HG03439 (cell line): ENCODE measurements at regions not wholly inside any gene's neighbourhood (a gene's known extent, or its start where the extent isn't known, plus 50 kb on each side); places are given as distances from the start of the nearest gene placed in this dataset.

Experiments
- ATAC-seq: cut with Tn5 transposase; IDR thresholded peaks from one replicate; pipeline ENCODE4 v1.9.1; 2021; ENCODE audit warnings: mild to moderate bottlenecking, moderate library complexity; ENCODE audit not compliant: unreplicated experiment

DNA sequence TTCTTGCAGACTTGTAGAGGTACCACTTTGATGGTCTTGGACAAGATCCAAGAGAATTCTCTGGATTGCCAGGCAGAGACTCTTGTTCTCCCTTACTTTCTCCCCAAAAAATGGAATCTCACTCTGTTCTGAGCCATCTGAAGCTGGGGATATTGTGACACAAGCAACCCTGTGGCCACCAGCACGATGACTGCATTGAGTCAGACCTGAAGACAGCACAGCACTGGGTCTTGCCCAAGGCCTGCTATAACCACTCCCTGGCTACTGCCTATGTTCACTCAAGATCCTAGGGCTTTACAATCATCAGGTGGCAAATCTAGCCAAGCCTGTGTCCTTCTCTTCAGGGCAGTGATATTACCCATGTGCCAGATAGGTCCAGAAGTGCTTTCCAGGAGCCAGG is 202.5 kb upstream of the SERP2 start:
- no peak for ATAC-seq

DNA sequence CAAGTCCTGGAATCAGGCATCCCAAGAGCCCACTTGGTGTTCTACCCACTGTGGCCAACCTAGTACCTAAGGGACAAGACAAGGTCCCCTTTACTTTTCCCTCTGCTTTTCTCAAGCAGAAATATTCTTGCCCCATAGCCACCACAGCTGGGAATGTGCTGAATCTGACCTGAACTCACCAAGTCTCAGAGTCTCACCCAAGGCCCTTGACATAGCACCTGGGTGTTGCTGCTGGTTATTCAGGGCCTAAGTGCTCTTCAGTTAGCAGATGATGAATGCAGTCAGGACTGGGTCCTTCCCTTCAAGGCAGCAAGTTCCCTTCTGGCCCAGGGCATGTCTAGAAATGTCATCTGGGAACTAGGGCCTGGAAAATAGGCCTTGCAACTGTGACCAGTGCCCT is 201.8 kb upstream of the SERP2 start:
- ATAC-seq, result no peak

DNA sequence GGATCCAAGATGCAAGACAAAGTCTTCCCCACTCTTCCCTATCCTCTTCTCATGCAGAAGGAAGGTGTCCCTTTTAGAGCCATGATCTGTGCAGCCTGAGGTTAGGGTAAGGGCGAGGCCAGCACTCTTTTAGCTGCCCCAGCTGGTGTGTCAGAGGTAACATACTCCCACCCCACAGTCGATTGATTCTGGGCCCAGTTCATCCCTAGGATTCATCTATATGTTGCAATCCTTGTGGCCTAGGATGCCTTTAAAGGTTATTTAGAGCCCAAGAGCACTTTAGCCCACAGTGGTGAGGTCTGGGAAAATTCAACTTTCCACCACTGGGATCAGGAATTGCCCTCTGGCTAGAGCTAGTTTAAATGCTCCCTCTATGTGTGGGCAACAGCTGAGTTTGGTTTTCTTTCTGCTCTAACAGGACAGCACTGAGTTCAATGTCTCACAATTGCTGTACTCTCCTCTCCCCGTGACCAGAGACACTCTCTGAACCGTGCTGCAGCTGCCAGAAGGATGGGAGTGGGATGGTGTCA is 201.3 kb upstream of the SERP2 start:
- ATAC-seq, result no peak

DNA sequence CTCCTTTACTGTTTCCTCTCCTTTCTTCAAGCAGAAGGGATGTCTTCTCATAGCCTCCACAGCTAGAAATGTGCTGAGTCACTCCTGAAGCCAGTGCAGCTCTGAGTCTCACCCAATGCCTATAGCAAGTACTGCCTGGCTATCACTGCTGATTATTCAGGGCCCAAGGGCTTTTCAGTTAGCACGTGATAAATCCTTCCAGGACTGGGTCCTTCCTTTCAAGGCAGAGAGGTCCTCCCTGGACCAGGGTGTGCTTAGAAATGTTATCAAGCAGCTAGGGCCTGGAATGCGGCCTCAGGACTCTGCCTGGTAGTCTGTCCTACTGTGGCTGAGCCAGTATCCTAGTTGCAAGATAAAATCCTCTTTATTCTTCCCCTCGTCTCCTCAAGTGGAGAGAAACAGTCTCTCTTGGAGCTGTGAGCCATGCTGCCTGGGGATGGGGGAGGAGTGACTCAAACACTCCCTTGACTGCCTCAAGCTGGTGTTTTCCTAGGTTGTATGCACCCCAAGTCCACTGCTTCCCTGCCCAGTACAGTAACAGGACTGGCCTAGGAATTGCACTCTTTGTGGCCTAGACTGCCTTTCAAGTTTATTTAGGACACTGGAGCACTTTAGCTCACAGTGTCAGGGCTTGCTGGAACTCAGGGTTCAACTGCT is 198.7 kb upstream of the SERP2 start:
- ATAC-seq, result no peak

DNA sequence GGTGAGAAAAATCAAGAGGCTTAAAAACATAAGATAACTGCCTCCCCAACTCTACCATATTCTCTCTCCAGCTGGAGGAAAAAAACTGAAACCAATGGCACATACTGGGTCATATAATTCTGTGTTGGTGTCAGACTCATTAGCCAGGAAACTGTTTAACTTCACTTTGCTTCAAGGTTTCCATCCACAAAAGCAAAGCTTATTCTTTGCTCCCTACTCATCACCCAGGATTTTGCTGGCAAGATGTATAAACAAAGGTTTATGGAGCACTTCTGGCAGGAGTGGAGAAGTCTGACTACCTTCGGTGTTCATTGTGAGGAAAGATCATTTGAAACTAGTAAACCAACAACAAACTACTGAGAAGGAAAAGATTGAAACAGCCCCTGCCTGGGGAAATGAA is 197.5 kb upstream of the SERP2 start:
- ATAC-seq, result no peak

DNA sequence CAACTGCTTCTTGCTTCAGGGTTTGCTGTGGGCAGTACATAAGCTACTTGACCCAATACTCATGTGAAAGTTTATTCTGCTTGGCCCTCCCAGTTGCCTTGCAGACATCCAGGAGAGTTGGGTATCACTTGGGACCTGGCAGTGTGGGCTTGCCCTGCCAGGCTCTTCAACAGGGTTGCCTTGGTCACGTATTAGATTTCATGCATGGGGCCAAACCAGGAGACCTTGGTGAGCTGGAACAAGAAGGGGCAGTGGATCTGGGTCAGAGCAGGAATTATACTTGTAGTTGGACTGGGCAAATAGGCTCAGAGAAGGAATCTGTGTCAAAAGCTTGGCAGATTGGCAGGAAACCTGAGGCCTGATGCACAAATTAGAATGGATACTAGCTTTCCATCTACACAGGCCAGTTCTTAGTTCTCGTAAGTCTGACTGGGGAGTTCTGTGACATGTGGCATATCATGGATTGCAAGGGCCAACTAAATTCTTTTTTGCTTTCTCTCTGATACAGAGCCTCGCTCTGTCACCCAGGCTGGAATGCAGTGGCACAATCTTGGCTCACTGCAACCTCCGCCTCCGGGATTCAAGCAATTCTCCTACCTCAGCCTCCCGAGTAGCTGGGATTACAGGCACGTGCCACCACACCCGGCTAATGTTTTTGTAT is 192.6 kb upstream of the SERP2 start:
- ATAC-seq, result no peak

DNA sequence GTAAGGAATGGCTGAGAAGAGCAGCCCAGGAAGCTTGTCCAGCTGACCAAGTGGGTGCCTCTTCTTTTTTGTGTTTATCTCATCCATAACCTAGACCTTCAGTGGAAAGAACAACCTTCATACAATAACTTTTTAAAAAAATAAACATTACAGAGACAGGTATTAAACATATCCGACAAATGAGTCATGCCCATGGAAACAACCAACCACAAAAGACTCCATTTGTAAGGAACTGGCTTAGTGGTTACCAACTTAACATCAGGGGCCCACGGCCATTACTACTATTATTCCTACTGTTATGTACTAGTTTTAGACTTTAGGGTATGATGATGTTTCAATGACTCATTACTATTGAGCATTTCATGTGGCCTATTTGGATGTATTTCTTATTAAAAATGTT is 191.7 kb upstream of the SERP2 start:
- no peak for ATAC-seq

DNA sequence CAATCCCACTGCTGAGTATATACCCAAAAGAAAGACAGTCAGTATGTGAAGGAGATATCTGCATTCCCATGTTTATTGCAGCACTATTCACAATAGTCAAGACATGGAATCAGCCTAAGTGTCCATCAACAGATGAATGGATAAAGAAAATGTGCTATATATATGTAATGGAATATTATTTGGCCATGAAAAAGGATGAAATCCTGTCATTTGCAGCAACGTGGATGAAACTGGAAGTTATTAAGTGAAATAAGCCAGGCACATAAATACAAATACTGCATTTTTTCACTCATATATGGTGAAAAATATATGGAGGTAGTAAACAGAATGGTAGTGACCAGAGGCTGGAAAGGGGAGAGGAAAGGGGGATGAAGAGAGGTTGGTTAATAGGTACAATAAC is 188.9 kb upstream of the SERP2 start:
- no peak for ATAC-seq

DNA sequence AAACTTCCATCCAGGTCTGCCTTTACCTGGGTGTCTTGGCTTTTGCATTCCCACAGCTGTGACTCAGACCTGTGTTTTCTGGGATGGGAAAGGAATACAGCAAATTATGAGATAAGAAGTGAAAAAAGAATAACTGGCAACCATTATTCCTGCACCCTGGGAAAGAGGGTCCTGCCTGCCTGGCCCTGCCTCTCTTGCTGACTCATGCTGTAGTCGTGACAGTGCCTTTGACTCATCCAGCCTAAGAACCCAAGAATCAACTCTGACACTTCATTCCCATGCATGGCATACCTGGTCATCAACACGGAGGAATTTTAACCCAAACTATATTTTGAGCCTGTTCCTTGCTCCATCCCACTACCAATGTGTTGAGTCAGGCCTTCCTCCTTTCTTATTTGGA is 185.4 kb upstream of the SERP2 start:
- no peak for ATAC-seq

DNA sequence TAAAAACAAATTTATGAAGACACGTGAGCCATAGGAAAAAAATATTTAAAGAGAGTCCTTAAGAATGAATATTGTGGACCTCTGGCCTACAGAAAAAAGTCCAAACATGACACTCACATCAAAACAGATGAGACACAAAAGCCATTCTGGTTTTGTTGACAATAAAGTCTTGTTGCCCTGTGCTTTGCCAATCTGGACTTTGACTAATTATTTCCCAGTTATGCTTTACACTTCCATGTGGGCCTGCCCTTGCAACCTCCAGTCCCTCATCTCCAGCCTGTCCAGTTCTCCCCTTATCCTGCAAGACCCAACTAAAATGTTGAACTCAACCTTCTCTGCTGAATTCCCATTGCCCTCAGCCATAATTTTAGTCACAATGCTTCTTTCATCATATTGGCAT is 184.5 kb upstream of the SERP2 start:
- ATAC-seq, result no peak

DNA sequence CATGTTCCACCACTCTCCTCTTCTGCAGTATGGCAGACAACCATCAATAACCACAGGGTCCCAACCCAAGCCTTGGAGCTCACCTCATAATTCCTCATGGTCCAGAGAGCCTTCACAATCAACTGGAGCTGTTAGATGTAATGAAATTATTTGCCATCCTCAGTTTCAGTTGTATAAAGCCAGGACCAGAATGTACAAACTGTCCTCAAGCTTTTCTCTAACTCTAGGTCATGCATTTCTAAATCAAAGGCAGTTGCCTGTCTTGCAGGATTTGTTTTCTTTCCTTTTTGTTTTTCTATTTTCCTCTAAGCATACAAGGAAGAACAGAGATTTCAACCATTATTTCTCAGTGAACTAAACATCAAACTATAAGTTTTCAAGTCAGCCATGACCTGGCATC is 182.5 kb upstream of the SERP2 start:
- no peak for ATAC-seq

DNA sequence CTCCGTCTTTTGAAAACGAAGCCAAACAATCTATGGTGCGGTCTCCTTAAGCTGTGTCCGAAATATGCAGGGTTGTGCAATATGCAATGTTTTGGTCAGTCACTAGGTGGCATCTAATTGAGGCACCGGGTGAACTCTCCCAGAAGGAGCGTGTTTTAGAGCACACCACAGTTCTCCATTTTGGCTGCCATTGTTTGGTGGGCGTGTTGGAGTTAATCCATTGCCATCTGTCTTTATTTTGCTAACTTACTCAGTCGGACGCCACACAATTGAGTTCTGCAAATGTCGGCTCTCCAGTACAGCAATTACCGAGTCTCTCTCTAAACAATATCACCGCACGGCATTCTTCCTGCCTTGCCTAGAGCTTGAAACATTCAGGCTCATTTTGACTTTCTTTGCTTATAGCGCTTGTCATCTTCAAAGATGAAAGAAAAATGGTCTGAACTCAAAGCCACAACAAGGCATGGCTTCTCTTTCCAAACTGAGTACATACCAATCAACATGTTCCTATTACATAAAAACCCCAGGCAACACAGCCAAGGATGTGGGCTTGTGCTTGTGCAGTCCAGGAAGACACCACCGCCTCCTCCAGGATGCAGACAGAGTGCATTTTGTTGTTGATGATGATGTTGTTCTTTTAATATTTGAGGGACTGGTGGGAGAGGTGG is 182.0 kb upstream of the SERP2 start:
- no peak for ATAC-seq

DNA sequence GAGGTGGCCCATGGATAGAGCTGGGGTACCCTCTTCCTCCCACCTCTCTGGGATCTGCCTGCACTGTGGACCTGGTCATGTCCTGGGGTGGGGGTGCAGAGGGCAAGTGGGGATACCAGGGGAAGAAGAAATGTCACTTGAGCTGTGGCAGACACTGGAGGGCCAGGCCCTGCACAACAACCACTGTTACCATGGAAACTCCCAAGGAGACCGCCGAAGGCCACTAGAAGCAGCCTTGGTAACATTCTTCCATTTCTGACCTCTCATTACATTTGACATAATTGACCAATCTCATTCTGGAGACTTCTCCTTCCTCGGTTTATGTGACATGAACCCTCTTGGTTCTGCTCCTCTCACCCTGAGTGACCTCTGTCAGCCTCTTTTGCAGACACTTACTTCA is 179.9 kb upstream of the SERP2 start:
- no peak for ATAC-seq

DNA sequence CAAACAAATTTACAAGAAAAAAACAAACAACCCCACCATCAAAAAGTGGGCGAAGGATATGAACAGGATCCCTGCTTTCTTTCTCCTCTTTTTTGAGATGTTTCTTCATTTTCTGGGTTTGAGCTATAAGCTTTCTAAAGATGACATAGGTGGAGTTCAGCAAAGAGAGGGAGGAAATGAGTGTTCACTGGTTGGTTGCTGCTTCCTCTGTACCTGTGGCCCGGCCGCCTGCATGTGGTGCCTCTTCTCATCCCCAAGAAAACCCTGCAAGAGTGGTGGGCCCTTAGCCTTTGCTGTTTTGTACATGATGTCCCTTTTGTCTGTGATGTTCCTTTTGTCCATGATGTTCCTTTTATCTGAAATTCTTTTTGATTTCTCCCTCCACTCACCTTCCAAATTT is 178.4 kb upstream of the SERP2 start:
- no peak for ATAC-seq

DNA sequence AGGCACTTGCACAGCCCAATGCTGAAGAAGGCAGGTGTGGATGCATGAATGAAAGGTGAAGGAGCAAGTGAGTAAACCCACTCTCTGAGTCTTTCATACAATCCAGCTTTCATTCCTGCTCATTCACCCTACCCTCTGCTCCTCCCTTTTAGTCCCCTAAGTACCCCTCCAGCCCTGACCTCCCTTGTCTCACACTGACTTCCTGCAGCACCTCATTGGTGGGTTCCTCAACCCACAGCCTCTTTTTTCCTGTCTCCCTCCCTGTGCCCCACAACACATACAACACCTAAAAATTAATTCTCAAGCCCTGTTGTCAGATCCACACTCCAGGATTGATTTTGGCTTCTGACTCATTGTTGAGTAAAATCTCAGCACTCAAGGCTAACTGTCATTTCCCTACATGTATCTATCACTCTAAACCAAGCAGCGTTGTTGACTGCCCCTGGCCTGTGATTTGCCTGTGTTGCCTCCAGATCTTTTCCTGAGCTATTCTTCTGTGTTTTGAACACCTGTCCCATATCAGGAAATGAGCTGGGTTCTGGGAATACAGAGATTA is 177.3 kb upstream of the SERP2 start:
- ATAC-seq, result no peak

DNA sequence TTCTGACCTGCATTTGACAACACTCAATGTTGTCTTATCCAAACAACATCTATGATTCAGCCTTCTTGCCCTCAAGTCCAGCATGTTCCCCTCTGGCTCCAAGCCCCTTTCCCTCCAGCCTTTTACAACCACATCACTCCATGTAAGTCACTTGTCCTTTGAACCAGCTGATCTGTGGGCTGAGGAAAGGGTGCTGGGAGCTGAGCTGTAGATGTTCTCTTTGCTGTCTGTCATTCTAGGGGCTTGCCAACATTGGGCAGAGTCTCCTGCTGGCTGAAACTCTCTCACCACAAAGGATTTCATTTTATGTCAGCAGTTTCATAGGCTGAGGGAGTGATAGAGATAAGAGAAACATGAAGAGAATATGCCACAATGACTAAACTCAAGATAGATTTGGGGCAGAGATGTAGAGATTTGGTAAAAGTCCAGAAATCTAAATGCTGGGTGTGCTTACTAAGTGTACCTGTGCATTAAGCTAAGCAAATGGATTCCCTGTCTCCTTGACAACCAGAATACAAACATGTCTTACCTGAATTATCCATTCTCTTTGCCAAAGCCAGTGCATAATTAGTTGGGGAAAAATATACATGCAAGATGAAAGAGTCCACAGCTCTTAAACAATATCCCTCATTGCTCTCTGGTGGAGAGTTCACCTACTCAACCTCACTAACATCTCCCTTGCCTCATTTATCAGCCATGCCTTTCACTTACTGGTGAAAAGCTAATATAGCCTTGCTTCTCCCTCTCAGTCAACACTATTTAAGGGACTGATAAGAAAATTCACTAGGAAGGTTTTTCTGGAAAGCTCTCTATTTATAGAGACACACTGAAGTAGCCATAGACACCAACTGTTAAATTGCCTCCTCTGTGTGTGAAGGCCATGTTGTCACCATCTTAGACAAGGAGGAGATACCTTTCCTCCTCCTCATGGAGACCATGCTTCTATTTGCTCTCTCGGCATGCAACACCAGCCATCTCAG is 175.5 kb upstream of the SERP2 start:
- peak; percentile 91 for ATAC-seq

DNA sequence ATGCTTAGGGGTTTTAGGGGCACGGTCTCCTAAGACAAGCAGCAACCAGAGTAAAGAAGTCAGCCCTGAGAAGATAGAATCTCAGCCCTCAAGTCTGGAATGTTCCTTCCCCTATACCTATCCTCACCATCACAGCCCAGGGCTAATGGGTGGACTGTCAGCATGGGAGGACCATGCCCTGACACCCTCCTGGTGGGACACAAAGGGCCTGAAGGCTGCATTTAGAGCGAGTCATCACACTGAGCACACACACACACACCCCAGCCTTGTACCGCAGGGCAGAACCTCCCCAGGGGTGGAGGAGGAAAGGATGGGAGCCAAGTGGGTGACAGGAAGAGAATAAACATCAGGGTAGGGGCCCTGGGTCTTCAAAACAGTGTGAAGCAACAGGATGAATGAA is 174.8 kb upstream of the SERP2 start:
- ATAC-seq, result no peak

DNA sequence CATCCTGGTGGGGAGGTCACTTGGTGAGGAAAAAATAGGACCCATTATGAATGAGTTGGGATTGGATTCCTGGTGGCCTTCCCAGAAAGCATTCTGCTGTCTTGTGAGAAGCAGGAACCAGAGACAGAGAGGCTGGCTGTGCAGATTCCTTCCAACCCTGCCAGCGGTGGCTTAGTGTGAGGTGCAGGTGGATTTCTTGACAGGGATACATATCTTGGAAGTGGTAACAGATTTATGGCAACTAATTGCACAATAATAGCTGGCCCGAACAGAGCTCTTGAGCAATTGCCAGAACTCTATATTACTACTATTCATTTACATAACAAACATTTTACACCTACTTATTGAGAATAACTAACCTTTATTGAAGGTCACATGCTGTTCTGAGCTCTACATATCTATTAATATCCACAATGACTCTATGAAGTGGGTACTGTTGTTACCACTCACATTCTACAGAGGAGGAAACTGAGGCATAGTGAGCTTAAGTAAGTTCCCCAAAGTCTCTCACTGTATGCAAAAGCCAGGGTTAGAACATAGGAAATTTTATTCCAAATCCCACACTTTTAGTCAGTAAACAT is 173.9 kb upstream of the SERP2 start:
- ATAC-seq, result no peak

DNA sequence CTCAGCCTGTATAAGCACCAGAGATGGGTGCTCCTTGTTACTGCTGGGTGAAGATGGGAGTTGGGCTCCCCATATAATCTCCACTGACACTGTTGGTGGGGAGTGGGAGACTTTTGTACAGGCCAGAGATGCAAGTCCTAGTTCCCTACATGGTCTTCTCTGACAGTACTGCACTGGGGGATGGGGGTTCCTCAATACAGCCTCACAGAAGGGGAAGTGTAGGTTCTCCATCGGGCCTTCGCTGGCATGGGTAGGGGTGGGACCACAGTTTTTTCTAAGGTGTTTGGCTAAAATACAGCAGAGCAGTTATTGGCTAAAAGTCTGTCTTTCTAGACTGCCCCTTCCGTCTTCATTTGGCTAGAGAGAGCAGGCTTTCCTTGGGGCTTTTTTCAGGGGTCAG is 167.2 kb upstream of the SERP2 start:
- ATAC-seq, result no peak

DNA sequence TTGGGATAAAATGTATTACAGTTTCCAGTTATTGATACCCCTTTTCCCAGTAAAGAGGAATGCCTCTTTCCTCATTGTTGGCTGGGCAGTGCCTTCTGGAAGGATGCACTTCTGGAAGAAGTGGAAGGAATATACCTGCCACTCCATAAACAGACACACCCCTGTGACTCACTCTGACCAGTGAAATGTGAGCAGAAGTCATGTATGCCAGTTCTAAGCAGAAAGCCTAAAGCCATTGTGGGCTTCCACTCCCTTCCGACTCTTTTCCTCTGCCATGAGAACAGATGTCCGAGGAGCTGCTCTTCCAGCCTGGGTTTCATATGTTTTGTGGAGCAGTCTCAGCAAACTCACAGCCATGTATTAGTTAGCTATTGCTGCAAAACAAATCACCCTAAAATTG is 166.1 kb upstream of the SERP2 start:
- ATAC-seq, result no peak
